Activated T-cell treated with anti-CD3 and anti-CD28 coated beads, Interleukin-2, amount 50 U/mL, for 48 hours (primary cell): ENCODE measurements at regions not wholly inside any gene's neighbourhood (a gene's known extent, or its start where the extent isn't known, plus 50 kb on each side); places are given as distances from the start of the nearest gene placed in this dataset.
A peak's percentile ranks its signal among the peaks of the same experiment; 100 is the strongest.

Experiments
- DNase-seq, 2 experiments: peaks; one replicate each; pipeline ENCODE4 v3.0.0-alpha.2; 2020

DNA sequence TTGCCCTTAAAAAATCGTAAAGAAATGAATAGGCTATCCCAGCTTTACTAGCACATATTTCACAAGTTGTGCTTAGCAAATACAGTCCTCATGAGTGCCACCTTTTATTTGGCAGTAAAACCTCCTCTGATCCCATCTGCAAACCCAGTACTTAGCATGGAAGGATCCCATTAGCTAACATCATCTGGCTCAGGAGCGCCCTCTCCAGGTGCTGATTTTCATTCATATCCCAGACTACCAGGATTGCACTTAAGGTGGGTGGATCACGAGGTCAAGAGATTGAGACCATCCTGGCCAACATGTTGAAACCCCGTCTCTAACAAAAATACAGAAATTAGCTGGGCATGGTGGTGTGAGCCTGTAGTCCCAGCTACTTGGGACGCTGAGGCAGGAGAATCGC lies 76.1 kb upstream of the PAX6 start:
- DNase-seq: peak; percentile 18 to 23

DNA sequence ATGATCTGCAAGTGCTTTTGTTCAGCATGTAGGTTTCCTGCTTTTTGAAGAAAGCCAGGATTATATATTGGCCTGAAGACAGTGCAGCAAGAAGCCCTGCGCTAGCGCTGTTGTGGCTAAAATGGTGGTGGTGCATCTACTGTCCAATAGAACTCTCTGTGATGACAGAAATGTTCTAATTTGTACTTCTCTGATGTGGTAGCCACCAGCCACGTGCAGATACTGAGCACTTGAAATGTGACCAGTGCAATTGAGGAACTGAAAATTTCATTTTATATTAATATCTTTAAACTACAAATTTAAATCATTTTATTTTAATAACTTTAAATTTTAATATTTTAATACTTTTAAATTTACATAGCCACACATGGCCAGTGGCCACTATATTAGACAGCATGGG lies 73.0 kb upstream of the PAX6 start:
- no peak for DNase-seq

DNA sequence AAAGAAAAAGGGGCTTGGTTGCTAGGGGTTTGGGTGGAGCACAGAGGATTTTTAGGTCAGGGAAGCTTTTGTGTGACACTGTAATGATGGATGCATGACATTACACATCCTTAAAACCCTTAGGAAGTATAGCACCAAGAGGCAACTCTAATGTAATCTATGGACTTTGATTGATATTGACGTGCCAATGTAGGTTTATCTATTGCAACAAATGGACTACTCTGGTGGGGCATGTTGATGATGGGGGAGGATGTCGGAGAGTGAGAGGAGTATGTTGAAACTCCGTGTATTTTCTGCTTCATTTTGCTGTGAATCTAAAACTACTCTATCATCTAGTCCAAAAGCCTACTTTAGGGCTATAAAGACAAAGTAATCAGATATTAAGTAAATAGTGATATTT lies 72.3 kb upstream of the PAX6 start:
- no peak for DNase-seq

DNA sequence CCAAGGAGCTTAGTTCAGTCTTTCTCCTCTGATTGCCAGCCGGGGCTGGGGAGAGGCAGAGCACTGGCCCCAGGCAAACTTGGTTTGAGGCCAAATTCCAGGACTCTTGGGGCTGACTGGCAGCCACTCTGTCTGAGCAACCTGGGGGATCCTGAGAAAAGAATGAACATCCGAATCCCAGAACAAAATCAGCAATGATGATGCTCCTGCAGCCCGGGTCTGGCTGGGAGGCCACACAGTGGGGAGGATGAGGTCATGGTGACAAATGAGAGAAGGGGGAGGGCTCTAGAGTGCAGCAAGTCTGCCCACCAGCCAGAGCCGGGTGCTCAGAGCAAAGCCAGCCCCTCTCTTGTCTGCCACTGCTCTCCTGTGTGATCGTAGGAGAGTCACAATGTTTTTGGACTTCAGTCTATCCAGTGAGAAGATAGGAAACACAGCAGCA lies 71.8 kb upstream of the PAX6 start:
- DNase-seq: no peak

DNA sequence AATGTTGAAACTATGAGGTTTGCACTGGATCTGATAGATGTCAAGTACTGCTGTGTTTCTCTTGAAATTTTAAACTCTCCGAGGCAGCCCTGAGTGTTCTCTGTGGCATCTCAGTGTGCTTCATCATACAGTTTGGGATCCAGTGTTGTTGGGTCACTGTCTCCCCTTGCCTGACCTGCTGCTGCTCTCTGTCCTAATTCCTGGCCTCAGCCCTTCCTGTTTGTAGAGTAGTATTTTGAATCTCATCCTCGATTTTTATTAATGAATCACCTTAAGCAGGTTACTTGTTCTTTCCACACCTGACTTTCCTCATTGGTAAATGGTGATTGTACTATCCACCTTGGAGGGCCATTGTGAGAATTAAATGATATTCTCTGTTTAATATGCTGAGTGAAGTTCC lies 70.7 kb upstream of the PAX6 start:
- DNase-seq: no peak

DNA sequence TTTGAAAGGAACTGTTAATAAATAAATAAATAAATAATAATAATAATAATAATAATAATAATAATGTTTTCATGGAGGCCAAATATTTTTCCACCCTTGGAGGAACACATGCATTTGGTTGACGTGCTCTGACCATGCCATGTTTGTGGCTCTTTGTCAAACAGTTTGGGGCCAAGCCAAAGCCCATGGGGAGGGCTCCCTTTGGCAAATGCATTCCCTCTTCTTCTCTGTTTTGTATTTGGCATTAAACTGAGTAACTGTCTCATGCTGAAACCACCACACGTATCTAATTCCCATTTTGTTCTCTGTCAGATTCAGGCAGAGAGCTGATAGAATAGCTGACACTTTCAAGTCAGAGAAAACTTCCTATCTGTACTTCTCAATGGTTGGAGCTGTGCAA lies 68.6 kb upstream of the PAX6 start:
- no peak for DNase-seq

DNA sequence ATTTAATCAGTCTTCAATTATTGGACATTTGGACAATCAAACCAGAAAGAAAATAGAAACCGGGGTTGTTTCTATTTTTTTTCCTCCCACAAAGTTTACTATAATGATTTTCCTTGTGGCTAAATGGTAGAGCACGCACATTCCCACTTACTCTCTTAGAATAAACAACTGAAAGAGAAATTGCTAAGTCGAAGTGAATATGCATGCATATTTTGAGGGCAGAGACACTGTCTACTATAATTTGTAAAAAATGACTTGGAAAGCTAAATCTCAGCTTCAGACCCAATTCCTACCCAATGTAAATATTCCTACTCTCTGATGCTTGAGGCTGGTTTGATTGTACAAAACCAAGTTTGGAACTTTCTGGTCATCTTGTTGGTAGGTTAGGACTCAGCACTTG lies 66.7 kb upstream of the PAX6 start:
- DNase-seq: no peak

DNA sequence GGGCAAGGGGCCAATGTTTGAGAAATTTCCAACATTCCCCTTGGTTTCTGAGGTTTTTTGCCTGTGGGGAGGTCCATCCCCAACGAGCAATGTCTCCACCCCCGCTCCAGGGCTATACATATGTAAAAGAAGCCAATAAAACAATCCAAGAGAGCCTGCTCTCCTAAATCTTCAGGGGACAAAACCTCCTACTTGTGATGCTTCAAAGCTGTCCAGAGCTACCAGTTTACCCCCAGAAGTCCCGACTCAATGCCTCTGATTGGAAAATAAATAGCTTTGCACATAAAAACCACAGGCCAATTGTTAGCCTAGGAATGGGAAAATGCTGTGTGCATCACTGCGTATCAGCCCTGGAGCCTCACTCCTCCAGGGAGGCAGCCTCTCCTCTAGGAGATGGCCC lies 66.0 kb upstream of the PAX6 start:
- no peak for DNase-seq

DNA sequence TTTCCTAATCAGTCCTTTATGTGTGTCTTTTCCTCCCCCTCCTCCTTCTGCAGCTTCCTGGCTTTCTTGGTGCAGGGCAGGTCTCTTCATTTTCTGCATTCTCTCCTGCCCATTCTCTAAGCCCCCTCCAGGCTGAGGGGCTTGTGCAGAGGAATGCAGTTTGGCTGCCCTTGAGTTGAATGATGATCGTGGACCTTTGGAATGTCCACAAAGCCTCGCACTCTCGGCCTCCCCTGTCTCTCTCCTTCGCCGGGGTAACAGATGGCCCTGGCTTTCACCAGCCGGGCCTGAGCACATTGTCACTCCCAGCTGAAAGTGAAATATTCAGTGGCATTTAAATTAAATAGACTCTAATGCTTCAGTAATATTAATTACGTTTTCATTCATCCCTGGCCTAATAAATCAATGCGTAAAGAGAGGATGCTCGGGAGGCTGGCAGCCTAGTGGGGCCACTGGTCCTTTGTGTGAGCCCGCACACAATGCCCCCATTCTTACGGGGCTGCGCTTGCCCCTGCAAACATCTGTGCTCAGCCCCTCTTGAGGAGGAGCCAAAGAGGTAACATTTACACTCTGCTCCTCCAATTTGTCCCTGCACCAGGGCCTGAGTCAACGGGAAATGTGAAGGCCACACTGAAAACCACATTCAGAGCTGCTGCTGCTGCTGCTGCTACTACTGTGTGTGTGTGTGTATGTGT lies 64.9 kb upstream of the PAX6 start:
- no peak for DNase-seq

DNA sequence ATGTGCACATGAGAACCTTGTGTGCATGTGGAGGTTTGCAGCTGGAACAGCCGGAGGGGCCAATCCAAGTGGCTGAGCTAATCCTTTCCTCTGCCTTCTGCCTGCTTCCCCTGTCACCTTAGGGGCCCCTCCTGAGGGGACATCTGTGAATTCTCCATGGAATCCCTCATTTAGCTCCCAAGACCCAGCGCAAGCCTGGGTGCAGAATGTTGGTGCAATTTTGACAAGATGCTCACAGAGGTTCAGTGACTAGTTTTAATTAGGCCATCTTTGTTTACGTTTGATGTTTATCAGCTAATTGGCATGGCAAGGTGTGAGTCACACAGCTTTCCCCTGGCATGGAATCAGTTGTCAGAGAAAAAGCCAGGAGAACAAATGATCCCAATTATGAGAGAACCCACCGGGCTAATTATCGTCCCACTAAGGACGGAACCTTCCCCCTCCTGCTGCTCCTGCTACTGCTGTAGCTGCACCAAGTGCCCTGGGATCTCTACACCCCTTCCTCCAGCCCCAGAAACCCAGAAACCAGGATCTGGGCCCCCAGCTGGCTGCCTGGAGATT lies 63.6 kb upstream of the PAX6 start:
- DNase-seq: no peak

DNA sequence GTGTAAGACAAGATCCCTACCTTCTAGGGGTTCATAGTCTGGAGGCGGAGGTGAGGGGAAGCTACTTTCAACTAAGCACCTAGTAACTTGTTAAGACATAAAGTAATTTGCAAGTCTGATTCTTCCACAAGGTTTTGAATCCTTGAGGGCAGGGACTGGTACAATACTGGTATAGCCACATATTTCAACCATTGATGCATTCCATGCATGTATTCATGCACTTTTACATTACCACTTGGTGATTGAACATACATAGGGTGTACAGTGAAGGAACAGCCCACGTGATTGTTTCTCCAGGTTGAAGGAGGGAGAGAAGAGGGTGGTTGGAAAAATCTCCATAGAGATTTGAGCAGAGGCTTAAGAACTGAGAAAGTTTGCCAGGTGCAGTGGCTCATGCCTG lies 62.0 kb upstream of the PAX6 start:
- DNase-seq: no peak

DNA sequence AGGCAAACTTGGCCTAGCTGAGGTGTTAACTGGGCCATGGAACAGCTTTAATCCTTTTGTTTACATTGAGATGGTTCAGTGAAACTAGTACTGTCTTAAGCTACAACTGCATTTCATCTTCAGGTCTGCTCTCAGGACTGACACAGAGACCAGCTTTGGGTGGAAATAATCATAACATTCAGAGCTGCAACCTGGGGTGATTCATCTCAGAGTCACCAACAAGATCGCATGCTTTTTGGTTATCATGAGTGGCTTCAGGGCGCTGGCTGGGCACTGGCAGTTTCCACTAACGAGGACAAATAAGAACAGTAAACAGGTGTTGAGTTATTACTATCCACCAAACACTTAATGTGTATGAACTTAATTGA lies 60.9 kb upstream of the PAX6 start:
- no peak for DNase-seq

DNA sequence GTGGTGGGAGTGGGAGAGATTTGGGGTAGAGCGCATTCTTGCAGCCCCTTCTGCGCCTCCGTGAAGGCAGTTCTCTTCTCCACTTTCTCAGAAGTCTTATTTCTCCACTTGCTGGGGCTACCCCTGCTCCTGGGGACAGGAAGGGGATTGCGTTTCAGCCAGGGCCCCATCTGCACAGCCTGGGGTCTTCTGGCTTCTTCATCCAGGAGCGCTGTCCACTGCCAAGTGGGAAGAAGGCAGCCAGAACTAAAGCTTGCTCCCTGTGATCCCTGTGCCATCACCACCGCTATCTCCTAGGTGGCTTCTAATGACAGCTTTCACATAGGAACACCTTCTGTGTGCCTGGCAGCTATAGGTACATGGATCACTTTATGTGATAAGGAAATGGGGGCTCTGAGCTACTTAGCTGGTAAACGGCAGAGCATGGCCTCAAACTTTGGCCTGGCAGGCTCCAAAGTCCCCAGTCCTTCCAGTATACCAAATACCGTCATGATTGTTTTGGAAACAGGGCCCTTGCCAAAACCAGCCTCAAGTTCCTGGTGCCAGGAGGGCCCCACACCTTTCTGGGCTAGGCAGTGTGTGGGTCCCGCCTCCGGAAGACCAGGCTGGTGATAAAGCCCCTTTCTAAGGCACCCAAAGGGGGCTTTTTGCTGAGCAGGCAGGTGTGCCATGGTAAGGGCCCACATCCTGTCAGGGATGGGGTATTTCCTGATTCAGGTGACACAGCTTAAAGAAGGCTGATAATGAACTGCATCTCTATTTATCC lies 60.4 kb upstream of the PAX6 start:
- DNase-seq: no peak

DNA sequence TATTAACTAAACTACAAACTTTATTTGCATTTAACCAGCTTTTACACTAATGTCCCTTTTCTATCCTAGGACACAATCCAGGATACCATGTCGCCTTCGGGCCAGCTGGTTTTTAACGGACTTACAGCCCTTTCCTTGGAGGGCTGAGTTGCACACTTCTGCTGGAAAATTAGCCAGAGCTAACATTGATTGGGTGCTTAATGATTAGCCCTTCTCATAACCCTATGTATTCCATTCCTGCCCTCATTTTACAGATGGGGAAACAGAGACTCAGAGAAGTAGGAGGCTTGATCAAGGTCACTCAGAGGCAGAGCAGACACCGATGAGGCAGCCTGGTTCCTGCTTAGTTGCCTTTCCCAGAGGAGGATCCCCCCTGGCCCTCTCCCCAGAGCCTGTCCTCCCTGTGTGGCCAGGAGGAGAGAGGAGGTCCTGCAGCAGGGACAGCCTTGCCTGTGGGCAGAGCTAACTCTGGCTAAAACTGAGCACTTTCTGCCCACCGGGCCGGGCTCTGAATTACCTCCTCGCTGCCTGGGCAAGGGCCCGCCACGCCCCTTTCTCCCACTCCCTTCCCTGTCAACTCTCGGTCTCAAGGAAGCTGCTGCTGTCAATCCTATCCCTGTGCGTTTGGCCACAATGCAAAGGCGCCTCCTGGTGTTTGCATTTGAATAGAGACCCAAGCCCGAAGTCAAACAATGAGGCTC lies 59.6 kb upstream of the PAX6 start:
- DNase-seq: peak; percentile 33 to 39

DNA sequence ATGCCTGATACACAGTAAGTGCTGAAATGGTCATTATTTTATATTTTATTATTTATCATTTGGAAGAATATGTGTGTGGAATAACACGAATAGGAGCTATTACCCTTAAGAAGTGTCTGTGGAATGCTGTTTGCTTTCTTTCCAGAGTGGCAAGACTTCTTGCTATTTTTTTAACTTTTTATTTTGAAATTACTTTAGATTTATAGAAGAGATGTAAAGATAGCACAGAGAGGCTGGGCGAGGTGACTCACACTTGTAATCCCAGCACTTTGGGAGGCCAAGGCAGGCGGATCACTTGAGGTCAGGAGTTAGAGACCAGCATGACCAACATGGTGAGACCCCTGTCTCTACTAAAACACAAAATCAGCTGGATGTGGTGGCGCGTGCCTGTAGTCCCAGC lies 58.9 kb upstream of the PAX6 start:
- DNase-seq: no peak

DNA sequence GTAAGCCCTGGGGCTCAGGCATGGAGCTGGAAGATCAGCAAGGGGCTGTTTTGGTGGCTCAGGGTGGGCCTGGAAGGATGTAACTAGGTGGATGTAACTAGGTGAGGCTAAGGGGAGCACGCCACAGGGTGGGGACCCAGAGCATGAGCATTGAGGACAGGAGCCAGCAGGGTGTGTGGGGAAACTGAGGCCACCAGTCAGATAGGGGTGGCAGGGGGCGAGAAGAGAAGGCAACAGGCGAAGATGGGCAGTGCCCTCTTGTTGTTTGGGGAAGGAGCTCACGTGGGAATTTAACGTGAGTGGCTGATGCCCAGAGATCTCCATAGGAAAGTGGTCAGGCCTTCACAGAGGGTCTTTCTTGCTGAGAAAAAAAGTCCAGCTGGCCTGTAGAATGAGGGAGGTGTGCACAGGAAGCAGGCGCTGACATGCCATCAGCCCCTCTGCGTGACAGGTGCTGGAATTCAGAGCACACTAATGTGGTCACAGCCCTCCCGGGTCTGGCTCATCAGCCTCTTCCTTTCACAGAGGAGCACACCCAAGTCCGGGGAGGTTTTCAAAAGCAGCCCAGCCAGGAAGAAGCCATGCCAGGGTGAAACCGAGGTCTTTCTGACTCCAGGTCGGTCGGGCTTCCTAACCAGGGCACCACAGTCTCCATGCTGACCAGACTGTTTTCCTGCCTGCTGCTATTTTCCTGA lies 54.6 kb upstream of the PAX6 start:
- DNase-seq: no peak

DNA sequence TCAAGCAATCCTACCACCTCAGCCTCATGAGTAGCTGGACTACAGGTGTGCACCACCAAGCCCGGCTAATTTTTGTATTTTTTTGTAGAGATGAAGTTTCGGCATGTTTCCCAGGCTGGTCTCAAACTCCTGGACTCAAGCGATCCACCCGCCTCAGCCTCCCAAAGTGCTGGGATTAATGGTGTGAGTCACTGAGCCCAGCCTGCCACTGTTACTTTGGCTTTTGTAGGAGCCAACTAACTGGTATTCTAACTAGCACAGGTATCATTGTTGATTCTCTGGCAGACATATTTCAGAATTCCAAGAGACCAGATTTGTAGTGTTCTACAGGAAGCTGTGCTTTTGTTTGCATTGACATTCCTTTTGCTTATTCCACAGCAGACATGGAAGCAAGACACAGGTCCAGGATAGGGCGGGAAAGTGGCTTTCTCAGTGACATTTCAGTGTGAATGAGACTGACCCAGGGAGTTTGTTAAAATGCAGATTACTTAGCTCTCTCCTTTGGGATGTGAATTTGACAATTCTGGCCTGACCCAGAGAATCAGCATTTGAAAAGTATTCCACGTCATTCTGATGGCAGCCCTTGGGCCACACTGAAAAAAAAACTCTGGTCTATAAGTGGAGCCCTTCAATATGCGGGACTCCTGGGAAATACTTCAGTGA lies 52.2 kb upstream of the PAX6 start:
- DNase-seq: no peak

DNA sequence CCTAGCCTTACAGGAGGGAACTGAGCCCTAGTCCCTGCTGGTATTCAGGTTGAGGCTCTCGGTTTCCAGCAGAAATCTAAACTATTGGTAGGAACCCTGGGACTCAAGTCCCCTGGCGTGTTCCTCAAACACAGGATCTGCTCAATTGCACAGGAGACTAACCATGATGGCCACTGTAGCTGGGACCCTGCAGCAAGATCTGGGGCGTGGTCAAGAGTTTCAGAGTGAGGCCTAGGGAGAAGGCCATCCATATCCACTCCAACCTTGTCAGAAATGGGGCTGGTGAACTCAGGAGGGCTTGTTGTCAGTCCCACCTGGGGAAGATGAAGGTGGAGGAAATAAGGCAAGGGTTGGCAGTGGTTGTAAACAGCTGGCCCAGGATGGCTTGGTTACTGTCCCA lies 49.9 kb upstream of the PAX6 start:
- DNase-seq: no peak
